ENCODE measurements at regions not wholly inside any gene's neighbourhood (a gene's known extent, or its start where the extent isn't known, plus 50 kb on each side); places are given as distances from the start of the nearest gene placed in this dataset.

DNA sequence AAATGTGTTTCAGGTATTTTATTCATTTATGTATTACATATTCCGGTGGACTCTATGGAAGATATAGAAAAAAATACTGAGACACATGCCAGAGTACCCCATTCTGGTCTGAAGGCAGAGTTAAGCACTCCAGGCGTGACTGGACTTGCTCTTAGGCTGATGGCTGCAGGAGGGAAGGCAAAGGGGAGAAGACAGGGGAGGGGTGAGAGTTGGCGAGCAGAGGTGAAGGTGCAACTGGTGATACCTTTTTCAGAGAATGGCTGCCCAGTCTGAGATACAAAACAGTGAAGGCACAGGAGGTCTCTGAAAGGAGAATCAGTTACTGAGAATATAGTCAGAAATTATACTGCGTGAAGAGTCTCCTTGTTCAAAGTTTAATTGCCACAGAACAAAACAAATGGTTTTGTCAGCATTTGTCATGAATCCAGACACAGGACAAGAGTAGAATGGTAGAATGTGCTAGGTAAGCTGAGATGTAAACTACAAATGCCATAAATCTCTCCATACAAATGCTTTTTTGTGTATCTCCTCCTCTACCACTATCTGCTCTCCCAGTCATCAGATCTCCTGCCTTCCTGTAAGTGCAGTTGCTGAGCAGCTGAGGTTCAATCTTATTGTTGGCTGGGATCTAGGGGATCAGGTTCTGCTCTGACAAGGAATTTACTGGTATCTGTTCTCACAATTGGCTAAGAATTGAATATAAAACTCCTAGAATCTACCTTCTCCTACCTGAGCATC is 104.2 kb upstream of the DST start:
- TF ChIP-seq POLR2AphosphoS5 (IDR thresholded peaks at IDR 0.05), result no peak
- TF ChIP-seq, protein P1, sequence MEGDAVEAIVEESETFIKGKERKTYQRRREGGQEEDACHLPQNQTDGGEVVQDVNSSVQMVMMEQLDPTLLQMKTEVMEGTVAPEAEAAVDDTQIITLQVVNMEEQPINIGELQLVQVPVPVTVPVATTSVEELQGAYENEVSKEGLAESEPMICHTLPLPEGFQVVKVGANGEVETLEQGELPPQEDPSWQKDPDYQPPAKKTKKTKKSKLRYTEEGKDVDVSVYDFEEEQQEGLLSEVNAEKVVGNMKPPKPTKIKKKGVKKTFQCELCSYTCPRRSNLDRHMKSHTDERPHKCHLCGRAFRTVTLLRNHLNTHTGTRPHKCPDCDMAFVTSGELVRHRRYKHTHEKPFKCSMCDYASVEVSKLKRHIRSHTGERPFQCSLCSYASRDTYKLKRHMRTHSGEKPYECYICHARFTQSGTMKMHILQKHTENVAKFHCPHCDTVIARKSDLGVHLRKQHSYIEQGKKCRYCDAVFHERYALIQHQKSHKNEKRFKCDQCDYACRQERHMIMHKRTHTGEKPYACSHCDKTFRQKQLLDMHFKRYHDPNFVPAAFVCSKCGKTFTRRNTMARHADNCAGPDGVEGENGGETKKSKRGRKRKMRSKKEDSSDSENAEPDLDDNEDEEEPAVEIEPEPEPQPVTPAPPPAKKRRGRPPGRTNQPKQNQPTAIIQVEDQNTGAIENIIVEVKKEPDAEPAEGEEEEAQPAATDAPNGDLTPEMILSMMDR (IDR thresholded peaks at IDR 0.05), result no peak
- no peak for TF ChIP-seq POLR2A (IDR thresholded peaks at IDR 0.05)
- no peak for TF ChIP-seq EP300 (IDR thresholded peaks at IDR 0.05)
- H3K4me1 ChIP-seq, result peaks cover 0 to 12% (median 3%) of the 10 kb centered on the region in 4 donors
- ATAC-seq (ENCODE audit: low FRiP score in 2 of 2) (no peak), DNase-seq (no peak)
- no peaks in the 10 kb centered on the region for H3K27me3 ChIP-seq
- no peaks in the 10 kb centered on the region for H3K9me3 ChIP-seq
- WGBS, 2 donors, result 89 to 94% methylated on average over 4 of the region's 4 CpGs
- no peaks in the 10 kb centered on the region for H3K36me3 ChIP-seq
- H3K4me3 ChIP-seq, result no peak overlapping the region
- H3K27ac ChIP-seq, result no peak overlapping the region

DNA sequence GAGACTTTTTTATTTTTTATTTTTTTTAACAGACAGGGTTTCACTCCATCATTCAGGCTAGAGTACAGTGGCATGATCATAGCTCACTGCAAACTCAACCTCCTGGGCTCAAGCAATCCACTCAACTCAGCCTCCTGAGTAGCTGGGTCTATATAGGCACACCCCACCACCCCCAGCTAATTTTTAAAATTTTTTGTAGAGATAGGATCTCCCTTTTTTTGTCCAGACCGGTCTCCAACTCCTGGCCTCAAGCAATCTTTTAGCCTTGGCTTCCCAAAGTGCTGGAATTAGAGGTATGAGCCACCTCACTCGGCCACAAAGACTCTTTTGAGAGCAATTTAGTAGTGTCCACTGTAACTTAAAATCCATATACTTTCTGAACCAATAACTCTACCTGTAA is 103.3 kb upstream of the DST start:
- Histone ChIP-seq H3K27ac (no peak overlapping the region), H3K9me3 (no peaks in the 10 kb centered on the region), H3K4me3 (no peak overlapping the region), H3K27me3 (no peaks in the 10 kb centered on the region), H3K36me3 (no peaks in the 10 kb centered on the region), H3K4me1 (peaks cover 0 to 11% (median 5%) of the 10 kb centered on the region in 4 donors)
- DNase-seq (no peak), ATAC-seq (ENCODE audit: low FRiP score in 2 of 2) (no peak)
- TF ChIP-seq POLR2AphosphoS5 (IDR thresholded peaks at IDR 0.05), result no peak
- no peak for TF ChIP-seq POLR2A (IDR thresholded peaks at IDR 0.05)
- no peak for TF ChIP-seq EP300 (IDR thresholded peaks at IDR 0.05)
- TF ChIP-seq, protein P1 (IDR thresholded peaks at IDR 0.05), result no peak
- WGBS, 2 donors, result 88 to 96% methylated on average over 2 of the region's 2 CpGs

DNA sequence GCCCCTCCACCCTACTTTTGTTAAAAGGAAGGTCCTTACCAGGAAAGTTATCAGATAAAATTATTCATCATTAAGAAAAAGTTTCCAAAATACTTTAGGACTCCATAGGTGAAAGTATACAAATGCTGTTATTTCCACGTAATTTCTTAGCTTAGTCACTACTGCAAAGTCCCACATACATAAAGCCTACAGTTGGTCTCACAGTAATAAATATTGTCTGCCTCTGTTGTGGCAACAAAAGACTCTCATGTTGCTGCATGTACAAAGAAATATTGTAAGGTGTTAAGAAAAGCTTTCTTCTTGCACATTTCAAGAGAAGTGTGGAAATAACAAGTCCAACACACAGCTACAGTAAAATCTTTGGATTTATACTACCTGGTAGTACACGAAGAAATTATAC is 102.4 kb upstream of the DST start:
- Histone ChIP-seq H3K36me3 (no peaks in the 10 kb centered on the region), H3K4me1 (peaks cover 0 to 11% (median 5%) of the 10 kb centered on the region in 4 donors), H3K27me3 (no peaks in the 10 kb centered on the region), H3K27ac (no peak overlapping the region), H3K4me3 (no peak overlapping the region), H3K9me3 (no peaks in the 10 kb centered on the region)
- TF ChIP-seq, protein P1 (IDR thresholded peaks at IDR 0.05), result no peak
- TF ChIP-seq EP300 (IDR thresholded peaks at IDR 0.05), result no peak
- no peak for TF ChIP-seq POLR2A (IDR thresholded peaks at IDR 0.05)
- TF ChIP-seq POLR2AphosphoS5 (IDR thresholded peaks at IDR 0.05), result no peak
- WGBS, 2 donors, result 85 to 89% methylated on average over 2 of the region's 2 CpGs
- no peak for ATAC-seq (ENCODE audit: low FRiP score in 2 of 2)
- no peak for DNase-seq

DNA sequence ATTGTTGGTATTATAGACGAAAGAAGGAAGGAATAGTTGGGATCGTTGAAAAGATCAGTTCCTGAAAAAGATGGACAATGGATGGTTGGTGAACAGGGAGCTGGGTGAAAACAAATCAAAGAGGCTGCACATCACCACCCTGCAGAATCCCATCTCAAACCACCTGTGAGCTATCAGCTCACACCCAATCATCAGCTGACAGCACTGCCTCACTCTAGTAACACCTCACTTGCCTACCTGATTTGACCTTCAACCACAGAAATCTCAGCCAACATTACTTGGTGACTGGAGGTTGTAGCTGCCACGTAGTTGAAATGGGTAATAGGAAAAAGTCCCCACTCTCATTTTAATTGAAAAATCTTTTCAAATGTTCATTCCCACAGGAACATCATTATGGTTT is 101.8 kb upstream of the DST start:
- TF ChIP-seq, protein P1 (IDR thresholded peaks at IDR 0.05), result no peak
- TF ChIP-seq EP300 (IDR thresholded peaks at IDR 0.05) (no peak), POLR2AphosphoS5 (IDR thresholded peaks at IDR 0.05) (no peak), POLR2A (IDR thresholded peaks at IDR 0.05) (no peak)

More for the DNA sequence above, 101.8 kb upstream of the DST start:
- Histone ChIP-seq H3K4me3 (no peak overlapping the region), H3K4me1 (peaks cover 0 to 11% (median 3%) of the 10 kb centered on the region in 4 donors), H3K9me3 (no peaks in the 10 kb centered on the region), H3K36me3 (no peaks in the 10 kb centered on the region), H3K27ac (no peak overlapping the region), H3K27me3 (no peaks in the 10 kb centered on the region)
- no peak for ATAC-seq (ENCODE audit: low FRiP score in 2 of 2)
- DNase-seq, result no peak
- WGBS, 2 donors, result 58 to 80% methylated on average over 3 of the region's 3 CpGs

Measured in upper lobe of left lung (tissue), 6 donors.